H9 (cell line): ENCODE measurements at regions not wholly inside any gene's neighbourhood (a gene's known extent, or its start where the extent isn't known, plus 50 kb on each side); places are given as distances from the start of the nearest gene placed in this dataset.

ENCODE experiments used
- DNase-seq: peaks from one replicate; pipeline ENCODE4 v3.0.0-alpha.2; 2017
- H2AFZ ChIP-seq: one replicate; pipeline ENCODE4 v1.6.1; 2013; ENCODE audit warnings: mild to moderate bottlenecking, low read length, control low read depth, moderate library complexity
- H2AK5ac ChIP-seq: 2 replicates; pipeline ENCODE4 v1.6.1; 2013; ENCODE audit warnings: low read length, control low read depth, mixed read lengths; ENCODE audit not compliant: insufficient read length
- H2BK120ac ChIP-seq: one replicate; pipeline ENCODE4 v1.6.1; 2013; ENCODE audit warnings: low read depth, mild to moderate bottlenecking, low read length, control low read depth, inconsistent platforms; ENCODE audit not compliant: poor library complexity, severe bottlenecking
- H2BK12ac ChIP-seq: 2 replicates; pipeline ENCODE4 v1.6.1; 2013; ENCODE audit warnings: low read length, control low read depth, mixed read lengths, low read depth; ENCODE audit not compliant: insufficient read length
- H2BK15ac ChIP-seq: 2 replicates; pipeline ENCODE4 v1.6.1; 2013; ENCODE audit warnings: low read depth, low read length, control low read depth
- H2BK20ac ChIP-seq: one replicate; pipeline ENCODE4 v1.6.1; 2013; ENCODE audit warnings: low read depth, mild to moderate bottlenecking, low read length, control low read depth, inconsistent platforms; ENCODE audit not compliant: poor library complexity, severe bottlenecking
- H2BK5ac ChIP-seq: 2 replicates; pipeline ENCODE4 v1.6.1; 2013; ENCODE audit warnings: low read length, control low read depth, mixed read lengths; ENCODE audit not compliant: insufficient read length
- H3K14ac ChIP-seq: 2 replicates; pipeline ENCODE4 v1.6.1; 2013; ENCODE audit warnings: low read length, control low read depth; ENCODE audit not compliant: insufficient read depth
- H3K18ac ChIP-seq: 2 replicates; pipeline ENCODE4 v1.6.1; 2013; ENCODE audit warnings: low read depth, mild to moderate bottlenecking, mixed read lengths, low read length, control low read depth; ENCODE audit not compliant: insufficient read length
- H3K23ac ChIP-seq: 2 replicates; pipeline ENCODE4 v1.6.1; 2013; ENCODE audit warnings: low read length, control low read depth, mixed read lengths, low read depth; ENCODE audit not compliant: insufficient read length
- H3K23me2 ChIP-seq: 2 replicates; pipeline ENCODE4 v1.6.1; 2013; ENCODE audit warnings: low read depth, mild to moderate bottlenecking, mixed read lengths, low read length, control low read depth; ENCODE audit not compliant: insufficient read length, poor library complexity, severe bottlenecking
- H3K27ac ChIP-seq: 2 replicates; pipeline ENCODE4 v1.5.1; 2013; ENCODE audit warnings: low read length, control low read depth, mixed read lengths, low read depth; ENCODE audit not compliant: insufficient read length
- H3K27me3 ChIP-seq: 2 replicates; pipeline ENCODE4 v1.6.1; 2013; ENCODE audit warnings: low read length, control low read depth, inconsistent platforms; ENCODE audit not compliant: insufficient read depth
- H3K4ac ChIP-seq: 2 replicates; pipeline ENCODE4 v1.6.1; 2013; ENCODE audit warnings: low read depth, mild to moderate bottlenecking, control low read depth, inconsistent platforms, low read length, moderate library complexity
- H3K4me1 ChIP-seq: 2 replicates; pipeline ENCODE4 v1.6.1; 2013; ENCODE audit warnings: low read length, control low read depth, inconsistent platforms; ENCODE audit not compliant: insufficient read depth
- H3K4me2 ChIP-seq: 2 replicates; pipeline ENCODE4 v1.6.1; 2013; ENCODE audit warnings: low read length, control low read depth, mixed read lengths; ENCODE audit not compliant: insufficient read length, insufficient read depth
- H3K56ac ChIP-seq: 2 replicates; pipeline ENCODE4 v1.6.1; 2013; ENCODE audit warnings: low read depth, mild to moderate bottlenecking, mixed read lengths, low read length, control low read depth; ENCODE audit not compliant: insufficient read length
- H3K79me1 ChIP-seq: 2 replicates; pipeline ENCODE4 v1.6.1; 2013; ENCODE audit warnings: low read depth, mild to moderate bottlenecking, moderate library complexity, low read length, control low read depth, inconsistent platforms; ENCODE audit not compliant: insufficient read depth, poor library complexity, severe bottlenecking
- H3K79me2 ChIP-seq: 2 replicates; pipeline ENCODE4 v1.6.1; 2013; ENCODE audit warnings: low read length, control low read depth, inconsistent platforms; ENCODE audit not compliant: insufficient read depth
- H3K9ac ChIP-seq: 2 replicates; pipeline ENCODE4 v1.6.1; 2013; ENCODE audit warnings: low read length, control low read depth, mixed read lengths; ENCODE audit not compliant: insufficient read length; ENCODE audit errors: extremely low read depth
- H3K9me3 ChIP-seq: one replicate; pipeline ENCODE4 v1.6.1; 2013; ENCODE audit warnings: low read depth, low read length, inconsistent platforms; ENCODE audit not compliant: control insufficient read depth
- H3T11ph ChIP-seq: one replicate; pipeline ENCODE4 v1.6.1; 2013; ENCODE audit warnings: mild to moderate bottlenecking, low read length, control low read depth, inconsistent platforms
- H4K20me1 ChIP-seq: one replicate; pipeline ENCODE4 v1.6.1; 2013; ENCODE audit not compliant: control insufficient read depth, insufficient read length, insufficient read depth
- H4K5ac ChIP-seq: 2 replicates; pipeline ENCODE4 v1.6.1; 2013; ENCODE audit warnings: low read depth, mild to moderate bottlenecking, mixed read lengths, low read length, control low read depth; ENCODE audit not compliant: insufficient read length
- H4K8ac ChIP-seq: replicated peaks from 2 replicates; pipeline ENCODE4 v1.6.1; 2013; ENCODE audit warnings: low read length, control low read depth, mixed read lengths, low read depth; ENCODE audit not compliant: insufficient read length
- H4K91ac ChIP-seq: 2 replicates; pipeline ENCODE4 v1.6.1; 2013; ENCODE audit warnings: low read depth, mild to moderate bottlenecking, moderate library complexity, mixed read lengths, low read length, control low read depth; ENCODE audit not compliant: insufficient read length
- H3K27ac Mint-ChIP-seq, 3 experiments: 2 replicates in 2 of 3; 3 replicates in 1 of 3; pipeline ENCODE4 v1.8.0; 2020 to 2021; ENCODE audit warnings: mixed read lengths in 3 of 3, mild to moderate bottlenecking in 1 of 3, moderate library complexity in 1 of 3
- H3K27me3 Mint-ChIP-seq: 2 replicates; pipeline ENCODE4 v1.8.0; 2021; ENCODE audit warnings: low read depth, mild to moderate bottlenecking, moderate library complexity, mixed read lengths
- H3K36me3 Mint-ChIP-seq, 3 experiments: 2 replicates in 2 of 3; 3 replicates in 1 of 3; pipeline ENCODE4 v1.8.0; 2020 to 2021; ENCODE audit warnings: low read depth in 3 of 3, mixed read lengths in 3 of 3; ENCODE audit not compliant: insufficient read depth in 1 of 3
- H3K4me1 Mint-ChIP-seq, 2 experiments: 2 replicates each; pipeline ENCODE4 v1.8.0; 2020; ENCODE audit warnings: mixed read lengths in 2 of 2
- H3K4me3 Mint-ChIP-seq, 2 experiments: 2 replicates in 1 of 2; 3 replicates in 1 of 2; pipeline ENCODE4 v1.8.0; 2020 to 2021; ENCODE audit warnings: mild to moderate bottlenecking in 2 of 2, mixed read lengths in 2 of 2, moderate library complexity in 1 of 2
- H3K9me3 Mint-ChIP-seq, 2 experiments: 2 replicates in 1 of 2; 3 replicates in 1 of 2; pipeline ENCODE4 v1.8.0; 2020; ENCODE audit warnings: mild to moderate bottlenecking in 2 of 2, mixed read lengths in 2 of 2, moderate library complexity in 1 of 2
- CTCF ChIP-seq: fragments of 200-600 bp; sonication (generic); conservative IDR thresholded peaks from 3 replicates; pipeline ENCODE4 v1.8.0; 2021; ENCODE audit warnings: antibody characterized with exemption, mild to moderate bottlenecking
- WGBS: extraction: QIAGEN DNeasy Blood & Tissue Kit; methylation state at CpG from one replicate; pipeline ENCODE4 v1.1.7; 2013; ENCODE audit warnings: missing lambda C conversion rate, low lambda C conversion rate, mixed read lengths; ENCODE audit not compliant: insufficient read length; ENCODE audit errors: extremely low coverage; 5-methylcytosine and 5-hydroxymethylcytosine counted together

DNA sequence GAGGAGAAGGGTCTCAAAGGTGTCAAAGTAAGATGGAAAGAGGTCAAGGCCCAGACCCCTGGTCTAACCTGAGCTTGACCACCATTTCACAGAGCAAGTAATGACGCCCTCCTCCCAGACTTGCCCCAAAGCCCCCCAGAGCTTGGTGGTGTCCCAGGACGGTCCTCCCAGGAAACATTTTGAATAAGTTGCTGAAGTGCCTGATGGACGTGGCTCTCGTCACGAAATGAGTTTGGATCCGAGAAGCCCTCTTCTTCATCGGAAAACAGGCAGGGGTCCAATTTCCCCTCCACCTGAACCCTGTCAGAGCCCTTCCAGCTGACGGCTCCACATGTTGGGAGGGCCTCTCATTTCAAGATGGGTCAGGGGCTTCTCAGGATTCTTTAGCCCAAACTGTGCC lies 54.5 kb upstream of the TPM4 start:
- Histone ChIP-seq H2BK12ac (no peak overlapping the region), H4K91ac (no peak overlapping the region), H3K79me2 (no peaks in the 10 kb centered on the region), H2BK120ac (no peak overlapping the region), H3K56ac (no peak overlapping the region), H3K9me3 (peaks cover 78% of the 10 kb centered on the region), H3K23ac (no peak overlapping the region), H3K18ac (no peak overlapping the region), H3K4me1 (no peaks in the 10 kb centered on the region), H4K20me1 (no peaks in the 10 kb centered on the region), H2BK20ac (no peak overlapping the region), H3K4me2 (no peak overlapping the region), H2BK15ac (no peak overlapping the region), H3K79me1 (no peaks in the 10 kb centered on the region), H2AFZ (no peak overlapping the region), H3K9ac (no peak overlapping the region), H3K14ac (no peak overlapping the region), H3T11ph (no peak overlapping the region), H4K5ac (no peak overlapping the region), H3K23me2 (no peaks in the 10 kb centered on the region), H4K8ac (no peak overlapping the region), H3K27me3 (no peaks in the 10 kb centered on the region), H3K4ac (no peak overlapping the region), H2AK5ac (no peak overlapping the region), H2BK5ac (no peak overlapping the region), H3K27ac (no peak overlapping the region)
- TF ChIP-seq CTCF, result no peak
- H3K4me3 Mint-ChIP-seq, result no peak overlapping the region
- H3K4me1 Mint-ChIP-seq, result no peaks in the 10 kb centered on the region
- no peaks in the 10 kb centered on the region for H3K27me3 Mint-ChIP-seq
- WGBS, result no CpG with 5 or more reads among the region's 8 CpGs
- DNase-seq, result peak; percentile 9
- peaks cover 0 to 11% (median 0%) of the 10 kb centered on the region in 3 experiments; a peak in 2 of 7 replicates for H3K36me3 Mint-ChIP-seq
- peaks cover 35 to 96% of the 10 kb centered on the region in 2 experiments for H3K9me3 Mint-ChIP-seq
- no peak overlapping the region for H3K27ac Mint-ChIP-seq
